H9 (cell line): ENCODE measurements at regions not wholly inside any gene's neighbourhood (a gene's known extent, or its start where the extent isn't known, plus 50 kb on each side); places are given as distances from the start of the nearest gene placed in this dataset.

Source experiments
- DNase-seq: peaks from one replicate; pipeline ENCODE4 v3.0.0-alpha.2; 2017
- H2AFZ ChIP-seq: one replicate; pipeline ENCODE4 v1.6.1; 2013; ENCODE audit warnings: mild to moderate bottlenecking, low read length, control low read depth, moderate library complexity
- H2AK5ac ChIP-seq: 2 replicates; pipeline ENCODE4 v1.6.1; 2013; ENCODE audit warnings: low read length, control low read depth, mixed read lengths; ENCODE audit not compliant: insufficient read length
- H2BK120ac ChIP-seq: one replicate; pipeline ENCODE4 v1.6.1; 2013; ENCODE audit warnings: low read depth, mild to moderate bottlenecking, low read length, control low read depth, inconsistent platforms; ENCODE audit not compliant: poor library complexity, severe bottlenecking
- H2BK12ac ChIP-seq: 2 replicates; pipeline ENCODE4 v1.6.1; 2013; ENCODE audit warnings: low read length, control low read depth, mixed read lengths, low read depth; ENCODE audit not compliant: insufficient read length
- H2BK15ac ChIP-seq: 2 replicates; pipeline ENCODE4 v1.6.1; 2013; ENCODE audit warnings: low read depth, low read length, control low read depth
- H2BK20ac ChIP-seq: one replicate; pipeline ENCODE4 v1.6.1; 2013; ENCODE audit warnings: low read depth, mild to moderate bottlenecking, low read length, control low read depth, inconsistent platforms; ENCODE audit not compliant: poor library complexity, severe bottlenecking
- H2BK5ac ChIP-seq: 2 replicates; pipeline ENCODE4 v1.6.1; 2013; ENCODE audit warnings: low read length, control low read depth, mixed read lengths; ENCODE audit not compliant: insufficient read length
- H3K14ac ChIP-seq: 2 replicates; pipeline ENCODE4 v1.6.1; 2013; ENCODE audit warnings: low read length, control low read depth; ENCODE audit not compliant: insufficient read depth
- H3K18ac ChIP-seq: 2 replicates; pipeline ENCODE4 v1.6.1; 2013; ENCODE audit warnings: low read depth, mild to moderate bottlenecking, mixed read lengths, low read length, control low read depth; ENCODE audit not compliant: insufficient read length
- H3K23ac ChIP-seq: 2 replicates; pipeline ENCODE4 v1.6.1; 2013; ENCODE audit warnings: low read length, control low read depth, mixed read lengths, low read depth; ENCODE audit not compliant: insufficient read length
- H3K23me2 ChIP-seq: 2 replicates; pipeline ENCODE4 v1.6.1; 2013; ENCODE audit warnings: low read depth, mild to moderate bottlenecking, mixed read lengths, low read length, control low read depth; ENCODE audit not compliant: insufficient read length, poor library complexity, severe bottlenecking
- H3K27ac ChIP-seq: 2 replicates; pipeline ENCODE4 v1.5.1; 2013; ENCODE audit warnings: low read length, control low read depth, mixed read lengths, low read depth; ENCODE audit not compliant: insufficient read length
- H3K27me3 ChIP-seq: 2 replicates; pipeline ENCODE4 v1.6.1; 2013; ENCODE audit warnings: low read length, control low read depth, inconsistent platforms; ENCODE audit not compliant: insufficient read depth
- H3K4ac ChIP-seq: 2 replicates; pipeline ENCODE4 v1.6.1; 2013; ENCODE audit warnings: low read depth, mild to moderate bottlenecking, control low read depth, inconsistent platforms, low read length, moderate library complexity
- H3K4me1 ChIP-seq: 2 replicates; pipeline ENCODE4 v1.6.1; 2013; ENCODE audit warnings: low read length, control low read depth, inconsistent platforms; ENCODE audit not compliant: insufficient read depth
- H3K4me2 ChIP-seq: 2 replicates; pipeline ENCODE4 v1.6.1; 2013; ENCODE audit warnings: low read length, control low read depth, mixed read lengths; ENCODE audit not compliant: insufficient read length, insufficient read depth
- H3K56ac ChIP-seq: 2 replicates; pipeline ENCODE4 v1.6.1; 2013; ENCODE audit warnings: low read depth, mild to moderate bottlenecking, mixed read lengths, low read length, control low read depth; ENCODE audit not compliant: insufficient read length
- H3K79me1 ChIP-seq: 2 replicates; pipeline ENCODE4 v1.6.1; 2013; ENCODE audit warnings: low read depth, mild to moderate bottlenecking, moderate library complexity, low read length, control low read depth, inconsistent platforms; ENCODE audit not compliant: insufficient read depth, poor library complexity, severe bottlenecking
- H3K79me2 ChIP-seq: 2 replicates; pipeline ENCODE4 v1.6.1; 2013; ENCODE audit warnings: low read length, control low read depth, inconsistent platforms; ENCODE audit not compliant: insufficient read depth
- H3K9ac ChIP-seq: 2 replicates; pipeline ENCODE4 v1.6.1; 2013; ENCODE audit warnings: low read length, control low read depth, mixed read lengths; ENCODE audit not compliant: insufficient read length; ENCODE audit errors: extremely low read depth
- H3K9me3 ChIP-seq: one replicate; pipeline ENCODE4 v1.6.1; 2013; ENCODE audit warnings: low read depth, low read length, inconsistent platforms; ENCODE audit not compliant: control insufficient read depth
- H3T11ph ChIP-seq: one replicate; pipeline ENCODE4 v1.6.1; 2013; ENCODE audit warnings: mild to moderate bottlenecking, low read length, control low read depth, inconsistent platforms
- H4K20me1 ChIP-seq: one replicate; pipeline ENCODE4 v1.6.1; 2013; ENCODE audit not compliant: control insufficient read depth, insufficient read length, insufficient read depth
- H4K5ac ChIP-seq: 2 replicates; pipeline ENCODE4 v1.6.1; 2013; ENCODE audit warnings: low read depth, mild to moderate bottlenecking, mixed read lengths, low read length, control low read depth; ENCODE audit not compliant: insufficient read length
- H4K8ac ChIP-seq: replicated peaks from 2 replicates; pipeline ENCODE4 v1.6.1; 2013; ENCODE audit warnings: low read length, control low read depth, mixed read lengths, low read depth; ENCODE audit not compliant: insufficient read length
- H4K91ac ChIP-seq: 2 replicates; pipeline ENCODE4 v1.6.1; 2013; ENCODE audit warnings: low read depth, mild to moderate bottlenecking, moderate library complexity, mixed read lengths, low read length, control low read depth; ENCODE audit not compliant: insufficient read length
- H3K27ac Mint-ChIP-seq, 3 experiments: 2 replicates in 2 of 3; 3 replicates in 1 of 3; pipeline ENCODE4 v1.8.0; 2020 to 2021; ENCODE audit warnings: mixed read lengths in 3 of 3, mild to moderate bottlenecking in 1 of 3, moderate library complexity in 1 of 3
- H3K27me3 Mint-ChIP-seq: 2 replicates; pipeline ENCODE4 v1.8.0; 2021; ENCODE audit warnings: low read depth, mild to moderate bottlenecking, moderate library complexity, mixed read lengths
- H3K36me3 Mint-ChIP-seq, 3 experiments: 2 replicates in 2 of 3; 3 replicates in 1 of 3; pipeline ENCODE4 v1.8.0; 2020 to 2021; ENCODE audit warnings: low read depth in 3 of 3, mixed read lengths in 3 of 3; ENCODE audit not compliant: insufficient read depth in 1 of 3
- H3K4me1 Mint-ChIP-seq, 2 experiments: 2 replicates each; pipeline ENCODE4 v1.8.0; 2020; ENCODE audit warnings: mixed read lengths in 2 of 2
- H3K4me3 Mint-ChIP-seq, 2 experiments: 2 replicates in 1 of 2; 3 replicates in 1 of 2; pipeline ENCODE4 v1.8.0; 2020 to 2021; ENCODE audit warnings: mild to moderate bottlenecking in 2 of 2, mixed read lengths in 2 of 2, moderate library complexity in 1 of 2
- H3K9me3 Mint-ChIP-seq, 2 experiments: 2 replicates in 1 of 2; 3 replicates in 1 of 2; pipeline ENCODE4 v1.8.0; 2020; ENCODE audit warnings: mild to moderate bottlenecking in 2 of 2, mixed read lengths in 2 of 2, moderate library complexity in 1 of 2
- CTCF ChIP-seq: fragments of 200-600 bp; sonication (generic); conservative IDR thresholded peaks from 3 replicates; pipeline ENCODE4 v1.8.0; 2021; ENCODE audit warnings: antibody characterized with exemption, mild to moderate bottlenecking
- WGBS: extraction: QIAGEN DNeasy Blood & Tissue Kit; methylation state at CpG from one replicate; pipeline ENCODE4 v1.1.7; 2013; ENCODE audit warnings: missing lambda C conversion rate, low lambda C conversion rate, mixed read lengths; ENCODE audit not compliant: insufficient read length; ENCODE audit errors: extremely low coverage; 5-methylcytosine and 5-hydroxymethylcytosine counted together

GRCh38 chr17:83194186-83194561, 114.8 kb downstream of the METRNL start:
- no CpG with 5 or more reads among the region's 7 CpGs for WGBS
- Histone ChIP-seq H3K18ac (no peak overlapping the region), H3K4ac (no peak overlapping the region), H3T11ph (no peak overlapping the region), H3K9me3 (no peaks in the 10 kb centered on the region), H4K20me1 (no peaks in the 10 kb centered on the region), H2BK20ac (no peak overlapping the region), H3K23me2 (no peaks in the 10 kb centered on the region), H2AK5ac (no peak overlapping the region), H2BK12ac (no peak overlapping the region), H2BK15ac (no peak overlapping the region), H3K79me2 (no peaks in the 10 kb centered on the region), H3K4me2 (no peak overlapping the region), H4K5ac (no peak overlapping the region), H3K4me1 (no peaks in the 10 kb centered on the region), H3K9ac (no peak overlapping the region), H3K27ac (no peak overlapping the region), H4K91ac (no peak overlapping the region), H4K8ac (no peak overlapping the region), H3K23ac (no peak overlapping the region), H2BK5ac (no peak overlapping the region), H3K56ac (no peak overlapping the region), H2AFZ (no peak overlapping the region), H3K14ac (no peak overlapping the region), H3K79me1 (no peaks in the 10 kb centered on the region), H2BK120ac (no peak overlapping the region), H3K27me3 (no peaks in the 10 kb centered on the region)
- Mint-ChIP-seq H3K36me3 (peaks cover 0 to 5% (median 2%) of the 10 kb centered on the region in 3 experiments; a peak in 3 of 7 replicates), H3K27me3 (peaks cover 4% of the 10 kb centered on the region), H3K4me1 (no peaks in the 10 kb centered on the region), H3K27ac (no peak overlapping the region), H3K4me3 (no peak overlapping the region), H3K9me3 (peaks cover 33 to 64% of the 10 kb centered on the region in 2 experiments)
- DNase-seq = no peak
- TF ChIP-seq CTCF = no peak
